Lower leg skin (tissue), 4 donors: ENCODE measurements at regions not wholly inside any gene's neighbourhood (a gene's known extent, or its start where the extent isn't known, plus 50 kb on each side); places are given as distances from the start of the nearest gene placed in this dataset.

Source experiments
- DNase-seq, 2 donors: peaks; one replicate each; pipeline ENCODE4 v3.0.0-alpha.2; 2019; ENCODE audit warnings: low spot score in 2 of 2
- H3K4me3 ChIP-seq: fragments of 200-600 bp; sonication (generic); 2 replicates; pipeline ENCODE4 v1.5.1; 2017; ENCODE audit warnings: mild to moderate bottlenecking, low read depth; ENCODE audit not compliant: poor library complexity, severe bottlenecking
- POLR2A ChIP-seq, 2 donors: fragments of 450-650 bp; IDR thresholded peaks; one replicate each; pipeline ENCODE4 v1.6.1; 2016 to 2017; ENCODE audit warnings: antibody characterized with exemption in 2 of 2, mild to moderate bottlenecking in 1 of 2, moderate library complexity in 1 of 2
- WGBS, 2 donors: methylation state at CpG; one replicate each; pipeline ENCODE4 v1.1.5; 2018; 5-methylcytosine and 5-hydroxymethylcytosine counted together
- intact Hi-C: fragments of 100-400 bp; cut with DNase I; formaldehyde crosslinking; loops from one replicate; pipeline ENCODE4 v1.15.0; 2023; ENCODE audit warnings: low total_unique reads
- TF ChIP-seq, protein P1 (sequence below), 3 donors: fragments of 450-650 bp; IDR thresholded peaks; one replicate each; pipeline ENCODE4 v1.5.1; 2016; ENCODE audit warnings: antibody characterized with exemption in 3 of 3, mild to moderate bottlenecking in 3 of 3, moderate library complexity in 2 of 3

DNA sequence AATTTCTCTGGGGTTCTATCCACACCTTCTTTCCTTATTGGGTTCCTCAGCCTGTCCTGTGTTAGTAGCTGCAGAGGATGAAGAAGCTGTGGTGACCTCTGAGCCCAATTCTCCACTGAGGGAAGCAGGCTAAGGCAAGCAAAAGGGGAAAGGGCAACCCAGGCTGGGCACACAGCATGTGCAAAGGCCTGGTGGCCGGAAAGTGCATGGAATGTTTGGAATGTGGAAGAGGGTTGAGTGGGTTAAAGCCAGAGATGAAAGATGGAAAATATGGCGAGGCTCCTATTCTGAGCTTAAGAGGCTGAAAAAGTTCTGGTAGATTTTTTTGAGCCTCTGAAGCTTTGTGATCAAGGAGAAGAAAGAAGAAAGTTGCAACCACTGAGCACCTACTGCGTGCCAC, 247.1 kb downstream of the MIAT start:
- TF ChIP-seq, protein P1, sequence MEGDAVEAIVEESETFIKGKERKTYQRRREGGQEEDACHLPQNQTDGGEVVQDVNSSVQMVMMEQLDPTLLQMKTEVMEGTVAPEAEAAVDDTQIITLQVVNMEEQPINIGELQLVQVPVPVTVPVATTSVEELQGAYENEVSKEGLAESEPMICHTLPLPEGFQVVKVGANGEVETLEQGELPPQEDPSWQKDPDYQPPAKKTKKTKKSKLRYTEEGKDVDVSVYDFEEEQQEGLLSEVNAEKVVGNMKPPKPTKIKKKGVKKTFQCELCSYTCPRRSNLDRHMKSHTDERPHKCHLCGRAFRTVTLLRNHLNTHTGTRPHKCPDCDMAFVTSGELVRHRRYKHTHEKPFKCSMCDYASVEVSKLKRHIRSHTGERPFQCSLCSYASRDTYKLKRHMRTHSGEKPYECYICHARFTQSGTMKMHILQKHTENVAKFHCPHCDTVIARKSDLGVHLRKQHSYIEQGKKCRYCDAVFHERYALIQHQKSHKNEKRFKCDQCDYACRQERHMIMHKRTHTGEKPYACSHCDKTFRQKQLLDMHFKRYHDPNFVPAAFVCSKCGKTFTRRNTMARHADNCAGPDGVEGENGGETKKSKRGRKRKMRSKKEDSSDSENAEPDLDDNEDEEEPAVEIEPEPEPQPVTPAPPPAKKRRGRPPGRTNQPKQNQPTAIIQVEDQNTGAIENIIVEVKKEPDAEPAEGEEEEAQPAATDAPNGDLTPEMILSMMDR (IDR thresholded peaks at IDR 0.05) = no peak
- 68 to 71% methylated on average over 3 of the region's 3 CpGs for WGBS, 2 donors
- intact Hi-C loops = no loop called here
- no peak overlapping the region for H3K4me3 ChIP-seq
- DNase-seq = no peak

DNA sequence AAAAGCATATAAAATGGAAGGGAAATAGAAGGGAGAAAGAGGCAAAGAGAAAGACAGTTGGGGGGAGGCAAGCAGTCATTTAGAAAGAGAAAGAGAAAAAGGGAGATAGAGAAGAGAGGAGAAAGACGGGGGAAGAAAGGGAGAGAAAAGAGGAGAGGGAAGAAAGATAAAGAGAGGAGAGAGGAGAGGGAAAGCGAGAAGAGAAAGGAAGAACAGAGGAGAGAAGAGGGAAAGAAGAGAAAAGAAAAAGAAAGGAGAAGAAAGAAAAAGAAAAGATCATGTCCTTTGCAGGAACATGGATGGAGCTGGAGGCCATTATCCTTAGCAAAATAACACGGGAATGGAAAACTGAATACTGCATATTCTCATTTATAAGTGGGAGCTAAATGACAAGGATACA, 247.7 kb downstream of the MIAT start:
- 77 to 85% methylated on average over 3 of the region's 3 CpGs for WGBS, 2 donors
- intact Hi-C loops = no loop called here
- TF ChIP-seq POLR2A (IDR thresholded peaks at IDR 0.05) = no peak
- TF ChIP-seq, protein P1 (IDR thresholded peaks at IDR 0.05) = no peak
- H3K4me3 ChIP-seq = no peak overlapping the region
- DNase-seq = no peak

DNA sequence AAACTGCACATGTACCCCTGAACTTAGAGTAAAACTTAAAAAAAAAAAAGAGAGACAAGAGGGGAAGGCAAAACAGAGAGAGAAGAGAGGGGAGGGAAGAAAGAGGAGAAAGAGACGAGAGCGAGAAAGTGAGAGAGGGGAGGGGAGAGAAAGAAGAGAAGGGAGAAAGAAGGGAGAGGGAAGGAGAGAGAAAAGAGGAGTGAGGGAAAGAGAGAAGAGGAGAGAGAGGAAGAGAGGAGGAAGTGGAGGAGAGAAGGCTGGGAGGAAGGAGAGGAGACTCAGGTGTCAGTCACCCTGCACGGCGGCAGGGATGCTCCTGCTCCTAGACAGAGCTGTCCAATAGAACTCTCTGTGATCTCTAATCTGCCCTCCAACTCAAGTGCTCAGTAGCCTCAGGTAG, 248.3 kb downstream of the MIAT start:
- intact Hi-C loops = no loop called here
- WGBS, 2 donors = 75 to 77% methylated on average over 4 of the region's 4 CpGs
- no peak for DNase-seq
- no peak overlapping the region for H3K4me3 ChIP-seq
- no peak for TF ChIP-seq POLR2A (IDR thresholded peaks at IDR 0.05)
- TF ChIP-seq, protein P1 (IDR thresholded peaks at IDR 0.05) = no peak

DNA sequence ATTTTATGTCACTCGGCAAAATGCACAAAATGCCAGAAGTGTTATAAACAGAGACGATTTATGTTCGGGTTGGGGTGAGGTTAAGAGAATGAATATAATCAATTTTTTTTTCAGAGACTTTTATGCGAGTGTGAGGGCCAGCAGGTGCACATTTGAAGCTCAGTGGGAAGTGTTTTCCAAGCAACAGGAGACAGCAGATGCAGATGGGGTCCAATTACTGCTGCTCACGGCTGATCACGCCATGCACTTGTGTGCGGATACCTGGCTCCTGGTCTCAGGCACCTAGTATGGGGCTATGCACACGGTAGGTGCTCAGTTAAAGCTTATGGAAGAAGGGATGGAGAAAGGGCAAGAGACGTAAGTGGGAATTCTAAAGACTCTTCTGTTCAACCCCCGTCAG, 249.1 kb downstream of the MIAT start:
- TF ChIP-seq, protein P1 (IDR thresholded peaks at IDR 0.05) = no peak
- no peak for TF ChIP-seq POLR2A (IDR thresholded peaks at IDR 0.05)
- 85 to 90% methylated on average over 10 of the region's 10 CpGs for WGBS, 2 donors
- intact Hi-C loops = no loop called here
- DNase-seq = no peak
- H3K4me3 ChIP-seq = no peak overlapping the region

DNA sequence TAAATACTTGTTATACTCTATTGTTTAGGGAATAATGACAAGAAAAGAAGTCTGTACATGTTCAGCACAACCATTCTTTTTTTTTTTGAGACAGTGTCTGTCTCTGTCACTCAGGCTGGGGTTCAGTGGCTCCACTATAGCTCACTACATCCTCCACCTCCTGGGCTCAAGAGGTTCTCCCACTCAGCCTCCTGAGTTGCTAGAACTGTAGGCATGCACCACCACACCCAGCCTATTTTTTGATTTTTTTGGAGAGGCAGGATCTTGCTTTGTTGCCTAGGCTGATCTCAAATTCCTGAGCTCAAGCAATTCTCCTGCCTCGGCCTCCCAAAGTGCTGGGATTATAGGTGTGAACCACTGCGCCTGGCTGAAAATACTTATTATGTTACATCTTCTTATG, 250.0 kb downstream of the MIAT start:
- DNase-seq = no peak
- WGBS, 2 donors = 95 to 97% methylated on average over 2 of the region's 2 CpGs
- no peak overlapping the region for H3K4me3 ChIP-seq
- TF ChIP-seq POLR2A (IDR thresholded peaks at IDR 0.05) = no peak
- TF ChIP-seq, protein P1 (IDR thresholded peaks at IDR 0.05) = no peak
- intact Hi-C loops = no loop called here

DNA sequence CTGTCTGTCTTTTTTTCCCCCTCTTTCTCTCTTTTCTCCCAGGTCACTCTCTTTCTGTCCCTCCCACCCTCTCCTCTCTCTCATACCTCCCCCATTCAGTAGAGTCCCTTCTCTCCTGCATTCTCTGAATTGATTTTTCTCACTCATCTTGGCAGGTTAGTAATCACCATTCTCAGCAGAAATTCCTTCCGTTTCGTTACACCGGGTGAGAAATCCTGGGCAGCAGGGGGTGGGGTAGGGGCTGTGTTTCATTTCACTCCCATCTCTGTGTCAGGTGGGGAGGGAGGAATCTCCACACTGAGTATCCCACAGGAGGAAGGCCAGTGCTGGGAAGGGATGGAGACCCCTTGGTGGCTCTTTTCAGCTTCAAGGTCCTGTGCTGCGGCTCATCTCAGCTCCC, 253.5 kb downstream of the MIAT start:
- 73 to 74% methylated on average over 4 of the region's 4 CpGs for WGBS, 2 donors
- no peak overlapping the region for H3K4me3 ChIP-seq
- DNase-seq = no peak
- intact Hi-C loops = no loop called here
- TF ChIP-seq POLR2A (IDR thresholded peaks at IDR 0.05) = no peak
- TF ChIP-seq, protein P1 (IDR thresholded peaks at IDR 0.05) = no peak
